ENCODE measurements at regions not wholly inside any gene's neighbourhood (a gene's known extent, or its start where the extent isn't known, plus 50 kb on each side); places are given as distances from the start of the nearest gene placed in this dataset.
A peak's percentile ranks its signal among the peaks of the same experiment; 100 is the strongest.

- Histone ChIP-seq H3K4me3 (ENCODE audit: low read length) (no peak overlapping the region), H3K4me1 (ENCODE audit: control insufficient read depth, insufficient read depth, low read length) (peaks cover 2% of the 10 kb centered on the region), H3K27me3 (ENCODE audit: control insufficient read depth, insufficient read depth, low read length, poor library complexity, severe bottlenecking) (no peaks in the 10 kb centered on the region), H3K9ac (ENCODE audit: extremely low read depth, low read length, poor library complexity, severe bottlenecking) (no peak overlapping the region), H3K36me3 (ENCODE audit: control insufficient read depth, insufficient read depth, low read length) (no peaks in the 10 kb centered on the region), H3K27ac (ENCODE audit: low read depth, low read length) (no peak overlapping the region), H3K9me3 (ENCODE audit: control insufficient read depth, low read length) (no peaks in the 10 kb centered on the region)
- 96 to 98% methylated on average over 3 to 7 of the region's 7 CpGs for WGBS, 2 experiments (ENCODE audit: insufficient coverage in 1 of 2, insufficient read length in 1 of 2)
- H3K27me3 Mint-ChIP-seq (ENCODE audit: insufficient read depth) = peaks cover 2% of the 10 kb centered on the region
- no peak for DNase-seq
- H3K4me3 Mint-ChIP-seq = no peak overlapping the region
- no peaks in the 10 kb centered on the region for H3K36me3 Mint-ChIP-seq (ENCODE audit: low read depth)
- H3K27ac Mint-ChIP-seq = no peak overlapping the region
- peak; percentile 22 for TF ChIP-seq CTCF (conservative IDR thresholded peaks at IDR 0.05)
- peaks cover 25% of the 10 kb centered on the region for H3K4me1 Mint-ChIP-seq
- peaks cover 2% of the 10 kb centered on the region for H3K9me3 Mint-ChIP-seq
These were observed 147.3 kb upstream of the PRPS1L1 start for GRCh38 chr7:18174996-18175395.

- Mint-ChIP-seq H3K9me3 (peaks cover 2% of the 10 kb centered on the region), H3K27ac (peak overlapping the region; percentile 24), H3K4me3 (no peak overlapping the region), H3K4me1 (peaks cover 27% of the 10 kb centered on the region), H3K27me3 (ENCODE audit: insufficient read depth) (peaks cover 2% of the 10 kb centered on the region), H3K36me3 (ENCODE audit: low read depth) (no peaks in the 10 kb centered on the region)
- WGBS, 2 experiments (ENCODE audit: insufficient coverage in 1 of 2, insufficient read length in 1 of 2) = 91 to 100% methylated on average over 1 to 2 of the region's 2 CpGs
- H3K9ac ChIP-seq (ENCODE audit: extremely low read depth, low read length, poor library complexity, severe bottlenecking) = no peak overlapping the region
- no peak overlapping the region for H3K27ac ChIP-seq (ENCODE audit: low read depth, low read length)
- no peaks in the 10 kb centered on the region for H3K36me3 ChIP-seq (ENCODE audit: control insufficient read depth, insufficient read depth, low read length)
- H3K27me3 ChIP-seq (ENCODE audit: control insufficient read depth, insufficient read depth, low read length, poor library complexity, severe bottlenecking) = no peaks in the 10 kb centered on the region
- TF ChIP-seq CTCF (conservative IDR thresholded peaks at IDR 0.05) = no peak
- H3K4me3 ChIP-seq (ENCODE audit: low read length) = no peak overlapping the region
- peaks cover 2% of the 10 kb centered on the region for H3K4me1 ChIP-seq (ENCODE audit: control insufficient read depth, insufficient read depth, low read length)
- no peak for DNase-seq
- H3K9me3 ChIP-seq (ENCODE audit: control insufficient read depth, low read length) = no peaks in the 10 kb centered on the region
These were observed 148.3 kb upstream of the PRPS1L1 start for GRCh38 chr7:18175801-18176450.

GRCh38 chr7:18177129-18177814 lies 149.6 kb upstream of the PRPS1L1 start:
- 94 to 95% methylated on average over 4 to 5 of the region's 5 CpGs for WGBS, 2 experiments (ENCODE audit: insufficient coverage in 1 of 2, insufficient read length in 1 of 2)
- H3K4me3 Mint-ChIP-seq = no peak overlapping the region
- no peaks in the 10 kb centered on the region for H3K27me3 ChIP-seq (ENCODE audit: control insufficient read depth, insufficient read depth, low read length, poor library complexity, severe bottlenecking)
- H3K27me3 Mint-ChIP-seq (ENCODE audit: insufficient read depth) = no peaks in the 10 kb centered on the region
- peak overlapping the region; percentile 4 for H3K27ac Mint-ChIP-seq
- no peak overlapping the region for H3K27ac ChIP-seq (ENCODE audit: low read depth, low read length)
- no peak for DNase-seq
- H3K4me3 ChIP-seq (ENCODE audit: low read length) = no peak overlapping the region
- no peaks in the 10 kb centered on the region for H3K36me3 Mint-ChIP-seq (ENCODE audit: low read depth)
- H3K9me3 Mint-ChIP-seq = peaks cover 2% of the 10 kb centered on the region
- TF ChIP-seq CTCF (conservative IDR thresholded peaks at IDR 0.05) = peak; percentile 25
- peaks cover 2% of the 10 kb centered on the region for H3K4me1 ChIP-seq (ENCODE audit: control insufficient read depth, insufficient read depth, low read length)
- peaks cover 30% of the 10 kb centered on the region for H3K4me1 Mint-ChIP-seq
- no peaks in the 10 kb centered on the region for H3K9me3 ChIP-seq (ENCODE audit: control insufficient read depth, low read length)
- no peaks in the 10 kb centered on the region for H3K36me3 ChIP-seq (ENCODE audit: control insufficient read depth, insufficient read depth, low read length)
- H3K9ac ChIP-seq (ENCODE audit: extremely low read depth, low read length, poor library complexity, severe bottlenecking) = no peak overlapping the region

Data from endodermal cell (in vitro differentiated cells).